ENCODE measurements at regions not wholly inside any gene's neighbourhood (a gene's known extent, or its start where the extent isn't known, plus 50 kb on each side); places are given as distances from the start of the nearest gene placed in this dataset.
"Not testable (repeated sequence)": the region's sequence is repeated elsewhere in the genome, so short reads cannot be mapped to it uniquely, and the experiment has no call there.

GRCh38 chr2:196284144-196284844 lies 112.9 kb upstream of the STK17B start:
- DNase-seq = no peak

- DNase-seq = no peak
These were observed 113.6 kb upstream of the STK17B start for GRCh38 chr2:196284866-196285557.

DNA sequence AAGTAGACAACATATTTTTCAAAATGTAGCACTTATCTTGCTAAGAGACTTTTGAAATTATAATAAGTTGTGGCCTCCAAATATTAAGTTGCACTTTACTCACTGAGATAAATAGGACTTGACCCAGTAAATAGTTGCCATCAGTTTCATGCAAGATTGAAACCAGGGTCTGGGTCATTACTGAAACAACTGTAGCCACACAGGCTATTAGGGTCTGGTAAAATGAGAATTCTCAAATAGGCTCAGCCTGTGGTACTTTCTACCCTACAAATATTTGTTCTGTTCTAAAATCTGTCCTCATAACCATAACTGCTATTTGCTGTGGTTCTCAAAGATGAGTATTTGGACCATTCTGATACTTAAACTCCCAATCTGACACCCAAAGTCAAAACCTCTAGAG lies 115.4 kb upstream of the STK17B start:
- no peak for DNase-seq

GRCh38 chr2:196287523-196287922 lies 116.1 kb upstream of the STK17B start:
- no peak for DNase-seq

GRCh38 chr2:196288006-196288538 lies 116.7 kb upstream of the STK17B start:
- DNase-seq = no peak

- DNase-seq = no peak
These were observed 117.6 kb upstream of the STK17B start for GRCh38 chr2:196289000-196289399.

GRCh38 chr2:196290136-196290535 lies 118.8 kb upstream of the STK17B start:
- no peak for DNase-seq

GRCh38 chr2:196290569-196290968 lies 119.2 kb upstream of the STK17B start:
- no peak for DNase-seq

- no peak for DNase-seq
These were observed 120.0 kb upstream of the STK17B start for GRCh38 chr2:196291426-196291825.

DNA sequence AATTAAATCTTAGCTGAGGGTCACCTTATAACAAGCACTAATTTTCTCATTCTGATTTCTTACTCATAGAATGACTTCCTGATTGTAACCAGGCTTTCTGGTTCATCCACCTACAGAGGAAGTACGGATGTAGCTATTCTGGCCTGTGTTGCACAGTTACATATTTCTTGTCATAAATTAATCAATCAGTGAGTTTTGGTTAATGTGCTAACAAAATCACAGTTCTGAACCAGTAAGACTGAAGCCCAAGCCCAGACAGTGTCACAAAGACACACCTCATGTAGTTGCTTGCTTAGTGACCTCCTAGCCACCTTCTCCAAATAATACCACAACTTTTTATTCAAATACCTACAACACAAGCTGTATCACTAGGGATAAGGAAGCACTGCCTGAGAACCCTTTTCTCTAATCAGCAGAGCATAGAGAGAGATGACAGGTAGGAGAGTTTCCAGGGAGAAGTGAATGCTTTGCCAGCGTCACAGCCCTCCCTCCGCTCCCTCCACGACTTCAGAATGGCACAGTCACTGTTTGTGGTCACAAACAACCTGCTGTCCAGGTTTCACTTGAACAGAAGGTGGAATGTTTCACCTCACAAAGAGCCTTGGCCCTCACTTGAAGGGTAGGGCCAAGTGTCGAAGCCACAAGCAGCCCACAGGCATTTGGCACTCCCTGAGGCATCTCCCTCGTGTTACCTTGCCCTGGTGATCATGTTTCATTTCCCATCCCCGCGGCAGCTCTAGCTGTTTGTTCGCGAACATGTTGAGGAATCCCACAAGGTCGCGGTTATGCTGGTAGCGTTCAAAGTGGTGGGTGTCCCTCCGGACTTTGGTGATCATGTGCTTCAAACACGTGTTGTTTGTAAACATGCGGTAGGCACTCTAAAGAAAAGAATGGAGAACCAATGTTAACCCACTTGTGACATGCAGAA lies 120.8 kb upstream of the STK17B start:
- no peak for DNase-seq

DNA sequence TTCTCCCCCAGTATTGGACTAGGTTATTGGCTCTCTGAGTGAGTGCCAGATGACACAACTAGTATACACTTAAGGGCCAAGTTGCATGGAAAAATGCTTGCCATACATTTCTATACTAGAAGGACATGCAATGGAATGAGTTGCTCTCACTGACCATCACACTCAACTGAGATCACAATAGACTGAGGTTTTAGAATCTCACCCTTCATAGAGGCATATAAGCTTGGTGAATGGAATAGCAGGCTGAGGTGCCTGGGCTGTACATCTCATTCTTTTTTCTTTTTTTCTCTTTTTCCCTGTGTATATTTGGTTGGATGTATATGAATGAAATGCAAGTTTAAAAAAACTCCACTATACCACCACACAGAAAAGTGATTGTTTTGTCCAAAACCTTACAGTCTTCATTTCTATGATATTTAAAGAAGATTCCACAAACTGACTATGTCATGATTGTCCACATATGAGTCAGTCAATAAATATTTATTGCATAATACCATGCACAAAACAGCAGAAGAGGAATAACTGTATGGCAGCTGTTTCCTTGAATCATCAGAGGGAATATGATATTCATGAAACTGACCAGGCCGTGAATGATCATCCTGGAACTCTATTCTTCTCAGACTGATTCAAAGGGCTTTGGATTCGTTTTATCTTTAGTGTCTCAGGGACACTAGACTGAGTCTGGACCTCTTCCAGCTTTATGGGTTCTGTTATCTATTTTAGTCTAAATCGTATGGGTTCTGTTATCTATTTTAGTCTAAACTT lies 122.6 kb upstream of the STK17B start:
- no peak for DNase-seq

GRCh38 chr2:196294516-196294909 lies 123.1 kb upstream of the STK17B start:
- no peak for DNase-seq

DNA sequence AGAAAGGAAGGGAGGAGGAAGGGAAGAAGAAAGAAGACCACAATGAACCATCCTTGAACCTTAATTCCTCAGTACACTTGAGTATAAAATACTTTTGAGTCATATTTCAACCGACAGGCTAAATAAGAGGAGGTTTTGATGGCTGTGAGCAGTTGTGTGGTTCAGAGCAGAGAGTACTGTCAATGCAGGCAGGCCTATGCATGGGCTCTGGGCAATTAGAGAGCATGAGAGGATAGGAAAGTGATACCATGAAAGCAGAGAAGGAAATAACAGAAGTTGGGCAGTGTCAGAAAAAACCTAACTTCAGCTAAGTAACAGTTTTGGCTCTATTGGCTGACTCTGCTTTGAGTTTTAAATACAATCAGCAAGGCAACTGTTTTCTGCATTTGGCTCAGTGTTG lies 123.6 kb upstream of the STK17B start:
- DNase-seq = no peak

GRCh38 chr2:196298106-196298723 lies 126.8 kb upstream of the STK17B start:
- not testable (repeated sequence) for DNase-seq

DNA sequence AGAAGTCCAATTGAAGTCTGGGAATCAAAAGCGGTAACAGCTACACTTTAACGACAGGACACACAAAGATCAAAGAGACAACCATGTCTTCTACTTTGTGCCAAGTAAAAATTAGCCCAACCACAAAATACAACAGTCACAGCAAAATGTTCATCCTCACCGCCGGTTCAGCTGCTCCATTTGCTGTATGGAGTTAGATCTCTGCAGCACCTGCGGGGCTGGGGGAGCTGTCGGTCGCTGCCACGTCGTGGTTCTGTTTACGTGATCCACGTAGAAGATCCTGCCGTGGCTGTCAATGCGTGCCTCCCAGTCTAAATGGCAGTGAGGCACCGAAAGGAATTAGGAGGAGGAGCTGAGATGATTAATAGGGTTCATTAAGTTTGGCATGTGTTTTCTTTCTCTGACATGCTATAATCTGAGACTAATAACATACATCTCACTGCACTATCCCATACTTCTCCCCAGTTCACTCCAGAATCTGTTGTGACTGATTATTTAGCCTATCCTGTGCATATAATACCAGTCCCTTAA lies 136.5 kb upstream of the STK17B start:
- DNase-seq = no peak

DNA sequence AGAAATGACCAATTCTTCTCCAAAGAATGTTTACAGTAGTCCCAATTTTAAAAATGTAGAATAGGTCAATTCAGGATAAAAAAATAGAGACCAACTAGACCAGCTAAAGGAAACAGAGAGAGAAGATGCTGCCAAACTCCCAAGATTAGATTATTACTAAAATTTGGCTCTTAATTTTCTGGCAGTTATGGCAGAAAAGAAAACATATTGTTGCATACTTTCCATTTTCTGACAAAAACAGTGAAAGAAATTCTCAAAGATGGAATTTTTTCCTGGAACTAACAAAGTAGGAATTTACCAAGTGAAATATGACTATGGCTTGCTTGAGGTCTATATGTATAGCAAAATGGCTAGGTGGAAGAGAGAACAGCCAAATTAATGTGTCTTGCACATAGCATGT lies 138.3 kb upstream of the STK17B start:
- no peak for DNase-seq

- DNase-seq = no peak
These were observed 142.8 kb upstream of the STK17B start for GRCh38 chr2:196314157-196314556.

- DNase-seq = no peak
These were observed 143.4 kb upstream of the STK17B start for GRCh38 chr2:196314780-196315179.

DNA sequence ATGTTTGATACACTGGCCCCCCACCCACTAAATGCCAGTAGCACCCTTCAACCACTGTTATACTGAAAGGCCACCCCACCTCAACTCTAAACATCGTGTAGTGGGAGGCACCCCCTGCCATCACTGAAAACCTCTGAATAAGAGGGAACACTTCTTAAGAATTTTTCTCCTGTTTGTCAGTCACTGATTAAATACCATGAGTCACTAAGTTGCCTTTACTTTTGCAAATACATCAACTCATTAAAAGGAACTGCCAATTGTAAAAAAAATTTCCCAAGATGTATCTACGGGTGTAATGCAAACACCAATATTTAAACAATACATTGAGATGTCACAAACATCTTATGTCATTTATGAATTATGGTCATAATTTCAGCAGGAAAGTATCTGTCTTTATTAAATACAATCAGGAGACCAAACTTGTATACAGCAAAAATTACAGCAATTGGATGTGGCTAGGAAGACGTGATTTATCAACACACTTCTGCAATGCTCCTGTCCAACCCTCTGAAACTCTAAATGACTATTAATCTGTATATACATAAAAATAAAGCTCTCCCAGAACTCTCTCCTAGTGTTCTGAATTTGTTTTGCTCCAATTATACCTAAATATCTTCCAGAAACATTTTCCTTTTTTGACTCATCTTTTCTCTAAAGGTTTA lies 144.1 kb upstream of the STK17B start:
- no peak for DNase-seq

DNA sequence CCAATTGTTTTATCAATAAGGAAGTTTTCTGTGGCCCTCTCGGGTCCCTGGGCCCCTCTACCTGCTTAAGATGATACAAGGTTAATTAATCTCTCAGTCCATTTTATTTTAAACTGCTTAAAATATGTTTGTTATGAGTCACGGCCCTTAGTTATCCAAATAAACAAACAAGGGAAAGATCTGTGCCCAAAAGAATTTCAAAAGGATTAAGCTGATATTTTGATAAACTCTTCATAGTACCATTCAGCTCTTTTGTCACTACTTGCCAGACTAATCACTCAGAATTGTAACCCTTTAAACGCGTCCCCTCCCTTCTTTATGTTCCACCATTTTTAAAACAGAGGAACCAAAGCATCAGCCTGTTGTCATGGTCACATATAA lies 144.7 kb upstream of the STK17B start:
- no peak for DNase-seq

Measured in activated naive CD4-positive, alpha-beta T cell treated with Interleukin-2 at 50 U/mL for 16 hours (primary cell).